ENCODE measurements at regions not wholly inside any gene's neighbourhood (a gene's known extent, or its start where the extent isn't known, plus 50 kb on each side); places are given as distances from the start of the nearest gene placed in this dataset.

- Histone ChIP-seq H3K4me1 (ENCODE audit: insufficient read depth) (no peaks in the 10 kb centered on the region), H4K20me1 (replicated peaks; ENCODE audit: insufficient read depth) (no peaks in the 10 kb centered on the region), H2AFZ (no peak overlapping the region), H3K27ac (ENCODE audit: low read depth) (no peak overlapping the region), H3K79me2 (replicated peaks; ENCODE audit: insufficient read depth) (no peaks in the 10 kb centered on the region), H3K36me3 (ENCODE audit: insufficient read depth) (no peaks in the 10 kb centered on the region), H3K9me2 (ENCODE audit: insufficient read depth) (0 out of 2 replicates have a peak, but pooled peaks cover 8% of the 10 kb centered on the region), H3K4me3 (no peak overlapping the region), H3F3A (replicated peaks; ENCODE audit: low read depth) (no peaks in the 10 kb centered on the region), H3K27me3 (ENCODE audit: insufficient read depth) (no peaks in the 10 kb centered on the region), H3K4me2 (no peak overlapping the region)
- Mint-ChIP-seq H3K4me1 (peaks cover 4% of the 10 kb centered on the region; the same call in 1 of the 3 replicates), H3K4me3 (no peak overlapping the region), H3K9me3 (no peaks in the 10 kb centered on the region), H3K27me3 (ENCODE audit: insufficient read depth, low read depth, poor library complexity) (peaks cover 4% of the 10 kb centered on the region), H3K27ac (no peak overlapping the region), H3K36me3 (ENCODE audit: low read depth) (no peaks in the 10 kb centered on the region)
- DNase-seq (ENCODE audit: low spot score) (no peak), ATAC-seq (no peak)
- no peak for TF ChIP-seq CREB1 (CRISPR knock-in tag; IDR thresholded peaks at IDR 0.05; ENCODE audit: low read depth)
- no peak for TF ChIP-seq CTCF (conservative IDR thresholded peaks at IDR 0.05; ENCODE audit: low read depth in 2 of 2)
- no peak for TF ChIP-seq STAT1 (IDR thresholded peaks at IDR 0.05; ENCODE audit: unreplicated experiment)
- TF ChIP-seq NANOG (IDR thresholded peaks at IDR 0.05; ENCODE audit: borderline replicate concordance), result no peak
- no peak for TF ChIP-seq EZH2phosphoT487 (IDR thresholded peaks at IDR 0.05; ENCODE audit: unreplicated experiment)
- no peak for TF ChIP-seq ZNF114 (CRISPR knock-in tag; IDR thresholded peaks at IDR 0.05)
- TF ChIP-seq POLR2AphosphoS5 (IDR thresholded peaks at IDR 0.05; ENCODE audit: low read depth), result no peak
- TF ChIP-seq ETS1 (IDR thresholded peaks at IDR 0.05), result no peak
- no peak for TF ChIP-seq EZH2 (IDR thresholded peaks at IDR 0.05; ENCODE audit: low read depth, unreplicated experiment)
- TF ChIP-seq JUNB (IDR thresholded peaks at IDR 0.05; ENCODE audit: unreplicated experiment), result no peak
- no peak for TF ChIP-seq REST (IDR thresholded peaks at IDR 0.05; ENCODE audit: unreplicated experiment)
- TF ChIP-seq ZNF331 (CRISPR knock-in tag; IDR thresholded peaks at IDR 0.05; ENCODE audit: low read depth), result no peak
- TF ChIP-seq ZNF462 (CRISPR knock-in tag; IDR thresholded peaks at IDR 0.05), result no peak
Observed at GRCh38 chr7:135822376-135822775, 73.8 kb upstream of the FAM180A start.

All from GM23338 (cell line).